CD4-positive, alpha-beta T cell (primary cell): ENCODE measurements at regions not wholly inside any gene's neighbourhood (a gene's known extent, or its start where the extent isn't known, plus 50 kb on each side); places are given as distances from the start of the nearest gene placed in this dataset.

ENCODE experiments used
- ATAC-seq: fragments of 200-7000 bp; cut with Tn5 transposase; one replicate; pipeline ENCODE4 v1.10.0; 2022; ENCODE audit warnings: mild to moderate bottlenecking; ENCODE audit not compliant: poor library complexity
- CTCF ChIA-PET: fragments of 350-600 bp; sonication (Branson Sonifier 250); formaldehyde crosslinking; loops from one replicate; lab custom pipeline; 2021; ENCODE audit warnings: antibody characterized with exemption, inconsistent platforms; lab: Charles Lee
- POLR2A ChIA-PET: fragments of 350-600 bp; sonication (Branson Sonifier 250); formaldehyde crosslinking; loops from one replicate; lab custom pipeline; 2021; ENCODE audit warnings: antibody characterized with exemption, inconsistent platforms; lab: Charles Lee
- DNase-seq, 14 experiments: peaks; one replicate each; pipeline ENCODE4 v3.0.0-alpha.2; 2013 to 2020; ENCODE audit warnings: mixed read lengths in 2 of 14
- H3K27ac ChIP-seq, 2 donors: one replicate each; pipeline versions ENCODE4 v1.5.1 to v1.7.0; 2013; ENCODE audit warnings: low read length in 2 of 2, low read depth in 1 of 2, mild to moderate bottlenecking in 1 of 2
- H3K27me3 ChIP-seq, 2 experiments: 1 replicate in 1 of 2; 2 replicates in 1 of 2; pipeline versions ENCODE4 v1.6.1 to v1.7.0; 2013; ENCODE audit warnings: low read length in 2 of 2, control low read depth in 1 of 2, mild to moderate bottlenecking in 1 of 2, moderate library complexity in 1 of 2; ENCODE audit not compliant: insufficient read depth in 2 of 2, control insufficient read depth in 1 of 2
- H3K36me3 ChIP-seq: one replicate; pipeline ENCODE4 v1.6.1; 2013; ENCODE audit warnings: low read length, control low read depth; ENCODE audit not compliant: insufficient read depth
- H3K4me1 ChIP-seq: one replicate; pipeline ENCODE4 v1.6.1; 2013; ENCODE audit warnings: low read length, control low read depth; ENCODE audit not compliant: insufficient read depth
- H3K4me3 ChIP-seq: one replicate; pipeline ENCODE4 v1.5.1; 2013; ENCODE audit warnings: mild to moderate bottlenecking, low read length, moderate library complexity
- H3K9me3 ChIP-seq, 2 experiments: 1 replicate in 1 of 2; 2 replicates in 1 of 2; pipeline versions ENCODE4 v1.6.1 to v1.7.0; 2013; ENCODE audit warnings: low read length in 2 of 2, mild to moderate bottlenecking in 2 of 2, control low read depth in 1 of 2, moderate library complexity in 1 of 2; ENCODE audit not compliant: control insufficient read depth in 1 of 2, insufficient read depth in 1 of 2
- H3K27ac Mint-ChIP-seq: one replicate; pipeline ENCODE4 v1.8.0; 2020; ENCODE audit warnings: mixed read lengths
- H3K27me3 Mint-ChIP-seq: one replicate; pipeline ENCODE4 v1.8.0; 2021; ENCODE audit warnings: mixed read lengths
- H3K36me3 Mint-ChIP-seq: one replicate; pipeline ENCODE4 v1.8.0; 2021; ENCODE audit warnings: low read depth, mixed read lengths
- H3K4me1 Mint-ChIP-seq: one replicate; pipeline ENCODE4 v1.8.0; 2021; ENCODE audit warnings: low read depth, mixed read lengths
- H3K4me3 Mint-ChIP-seq: one replicate; pipeline ENCODE4 v1.8.0; 2020; ENCODE audit warnings: mild to moderate bottlenecking, mixed read lengths
- H3K9me3 Mint-ChIP-seq: one replicate; pipeline ENCODE4 v1.8.0; 2020; ENCODE audit warnings: mixed read lengths
- intact Hi-C, 2 experiments: fragments of 100-400 bp; cut with DNase I in 1 of 2; cut with micrococcal nuclease in 1 of 2; formaldehyde crosslinking; loops; one replicate each; pipeline versions ENCODE4 v1.15.1 to v1.9.0; 2023 to 2025; cut with DNase I, micrococcal nuclease
- TF ChIP-seq, protein P1 (sequence below): fragments of 200-600 bp; IDR thresholded peaks from one replicate; pipeline ENCODE4 v1.8.0; 2022; ENCODE audit warnings: antibody characterized with exemption, mild to moderate bottlenecking

DNA sequence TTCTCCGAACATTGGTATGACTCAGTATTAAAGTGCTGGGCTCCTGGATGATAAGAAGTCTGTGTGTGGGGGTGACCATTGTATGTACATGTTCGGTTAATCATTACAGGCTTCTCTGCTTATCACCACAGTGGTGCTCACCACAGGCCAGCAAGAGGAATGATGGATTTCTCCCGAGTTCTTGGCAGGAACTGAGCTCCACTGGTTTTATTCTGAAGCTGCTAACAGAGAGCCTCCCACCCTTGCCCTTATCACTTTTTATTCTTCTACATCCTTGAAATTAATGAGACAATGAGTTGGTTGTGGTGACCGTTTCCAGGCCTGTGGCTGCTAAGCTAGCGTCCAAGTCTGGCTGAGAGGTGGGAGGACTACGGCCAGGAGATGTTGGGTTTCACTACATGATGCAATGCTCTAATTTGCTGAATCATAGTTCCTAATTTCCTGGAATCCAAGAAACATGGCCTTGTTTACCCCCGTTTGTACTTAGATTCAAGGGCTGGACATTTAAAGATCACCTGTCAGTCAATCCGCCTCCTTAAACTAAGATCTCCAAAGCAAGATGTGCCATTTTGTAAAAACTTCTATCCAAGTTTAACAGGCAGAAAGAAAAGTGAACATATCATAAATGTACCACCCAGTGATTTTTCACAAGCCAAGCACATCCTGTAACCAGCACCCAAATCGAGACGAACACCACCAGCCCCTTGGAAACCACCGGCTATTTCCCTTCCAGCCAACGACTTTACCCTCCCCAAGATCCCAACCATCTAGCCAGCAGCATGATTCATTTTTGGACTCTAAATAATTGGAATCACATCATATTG lies 172.5 kb downstream of the FOXA2 start:
- H3K9me3 Mint-ChIP-seq, result peaks cover 4% of the 10 kb centered on the region
- no peaks in the 10 kb centered on the region for H3K27me3 ChIP-seq
- CTCF ChIA-PET, result no interaction called here

DNA sequence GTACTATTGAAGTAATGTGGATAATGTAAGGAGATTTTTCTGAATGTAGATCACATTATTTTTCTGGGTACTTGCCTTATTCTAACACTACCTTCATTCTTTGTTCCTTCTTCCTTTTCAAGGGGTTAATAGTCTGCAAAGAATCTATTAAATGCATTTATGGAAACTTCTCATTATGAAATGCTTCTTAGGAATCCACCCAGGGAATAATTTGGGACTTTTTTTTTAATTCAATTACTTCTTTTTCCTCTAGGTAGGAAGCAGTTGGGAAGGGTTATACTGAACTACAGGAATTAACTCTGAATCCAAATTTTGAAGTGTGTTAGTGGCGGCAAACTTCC lies 173.1 kb downstream of the FOXA2 start:
- Mint-ChIP-seq H3K9me3 (peaks cover 4% of the 10 kb centered on the region), H3K27me3 (no peaks in the 10 kb centered on the region), H3K27ac (no peak overlapping the region), H3K36me3 (no peaks in the 10 kb centered on the region), H3K4me3 (no peak overlapping the region), H3K4me1 (no peaks in the 10 kb centered on the region)
- POLR2A ChIA-PET, result no interaction called here
- TF ChIP-seq, protein P1, sequence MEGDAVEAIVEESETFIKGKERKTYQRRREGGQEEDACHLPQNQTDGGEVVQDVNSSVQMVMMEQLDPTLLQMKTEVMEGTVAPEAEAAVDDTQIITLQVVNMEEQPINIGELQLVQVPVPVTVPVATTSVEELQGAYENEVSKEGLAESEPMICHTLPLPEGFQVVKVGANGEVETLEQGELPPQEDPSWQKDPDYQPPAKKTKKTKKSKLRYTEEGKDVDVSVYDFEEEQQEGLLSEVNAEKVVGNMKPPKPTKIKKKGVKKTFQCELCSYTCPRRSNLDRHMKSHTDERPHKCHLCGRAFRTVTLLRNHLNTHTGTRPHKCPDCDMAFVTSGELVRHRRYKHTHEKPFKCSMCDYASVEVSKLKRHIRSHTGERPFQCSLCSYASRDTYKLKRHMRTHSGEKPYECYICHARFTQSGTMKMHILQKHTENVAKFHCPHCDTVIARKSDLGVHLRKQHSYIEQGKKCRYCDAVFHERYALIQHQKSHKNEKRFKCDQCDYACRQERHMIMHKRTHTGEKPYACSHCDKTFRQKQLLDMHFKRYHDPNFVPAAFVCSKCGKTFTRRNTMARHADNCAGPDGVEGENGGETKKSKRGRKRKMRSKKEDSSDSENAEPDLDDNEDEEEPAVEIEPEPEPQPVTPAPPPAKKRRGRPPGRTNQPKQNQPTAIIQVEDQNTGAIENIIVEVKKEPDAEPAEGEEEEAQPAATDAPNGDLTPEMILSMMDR, result no peak
- Histone ChIP-seq H3K36me3 (no peaks in the 10 kb centered on the region), H3K27ac (no peak overlapping the region), H3K9me3 (peaks cover 0 to 10% of the 10 kb centered on the region in 2 experiments), H3K27me3 (no peaks in the 10 kb centered on the region), H3K4me3 (no peak overlapping the region), H3K4me1 (no peaks in the 10 kb centered on the region)
- intact Hi-C loops, result no loop called here
- no peak for ATAC-seq
- no peak for DNase-seq
- CTCF ChIA-PET, result no interaction called here

More for the DNA sequence above, 172.5 kb downstream of the FOXA2 start:
- POLR2A ChIA-PET, result no interaction called here
- intact Hi-C loops, result no loop called here
- Histone ChIP-seq H3K4me3 (no peak overlapping the region), H3K36me3 (no peaks in the 10 kb centered on the region), H3K9me3 (peaks cover 0 to 10% of the 10 kb centered on the region in 2 experiments), H3K4me1 (no peaks in the 10 kb centered on the region), H3K27ac (no peak overlapping the region)
- TF ChIP-seq, protein P1, result no peak
- Mint-ChIP-seq H3K36me3 (no peaks in the 10 kb centered on the region), H3K4me1 (no peaks in the 10 kb centered on the region), H3K27me3 (no peaks in the 10 kb centered on the region), H3K4me3 (no peak overlapping the region), H3K27ac (no peak overlapping the region)
- no peak for DNase-seq
- no peak for ATAC-seq

DNA sequence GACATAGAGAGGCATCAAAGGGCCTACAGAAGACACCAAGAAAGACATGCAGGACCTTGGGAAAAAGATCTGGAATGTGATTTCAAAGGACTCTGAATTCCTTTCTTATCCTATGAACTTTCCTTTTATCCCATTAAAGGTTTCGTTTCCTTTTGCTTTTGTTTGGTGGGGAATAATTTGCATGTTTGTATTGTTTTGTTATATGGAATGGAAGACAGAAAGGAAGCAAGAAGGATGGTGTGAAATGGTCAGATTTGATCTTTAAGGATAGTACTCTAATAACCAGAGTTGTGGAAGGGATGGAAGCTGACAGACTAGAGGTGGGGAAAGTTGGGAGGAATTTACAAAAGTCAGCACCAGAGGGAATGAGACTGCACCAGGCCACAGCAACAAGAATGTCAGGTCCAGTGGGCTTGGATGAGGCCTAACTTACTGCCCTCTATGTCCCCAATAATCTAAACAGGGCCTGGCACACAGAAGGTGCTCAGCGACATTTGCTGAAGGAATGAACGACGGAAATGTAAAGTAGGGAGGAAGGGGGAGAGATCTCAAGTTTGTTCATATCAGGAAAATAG lies 173.7 kb downstream of the FOXA2 start:
- Histone ChIP-seq H3K27me3 (no peaks in the 10 kb centered on the region), H3K27ac (no peak overlapping the region), H3K36me3 (no peaks in the 10 kb centered on the region), H3K4me3 (no peak overlapping the region), H3K4me1 (no peaks in the 10 kb centered on the region), H3K9me3 (peaks cover 0 to 12% of the 10 kb centered on the region in 2 experiments)
- ATAC-seq (no peak), DNase-seq (no peak)
- TF ChIP-seq, protein P1, result no peak
- no peak overlapping the region for H3K27ac Mint-ChIP-seq
- no peaks in the 10 kb centered on the region for H3K27me3 Mint-ChIP-seq
- H3K4me1 Mint-ChIP-seq, result no peaks in the 10 kb centered on the region
- ChIA-PET CTCF (no interaction called here), POLR2A (no interaction called here)
- no peaks in the 10 kb centered on the region for H3K36me3 Mint-ChIP-seq
- no peak overlapping the region for H3K4me3 Mint-ChIP-seq
- H3K9me3 Mint-ChIP-seq, result peaks cover 4% of the 10 kb centered on the region
- intact Hi-C loops, result no loop called here
